HEK293 (cell line): ENCODE measurements at regions not wholly inside any gene's neighbourhood (a gene's known extent, or its start where the extent isn't known, plus 50 kb on each side); places are given as distances from the start of the nearest gene placed in this dataset.

Experiments
- CTCF ChIA-PET: fragments of 350-600 bp; formaldehyde crosslinking; extraction: SDS; loops from one replicate; lab custom pipeline; 2021; ENCODE audit warnings: antibody characterized with exemption; lab: Yijun Ruan, JAX
- POLR2A ChIA-PET: fragments of 300-600 bp; formaldehyde crosslinking; extraction: SDS; loops from one replicate; lab custom pipeline; 2020; ENCODE audit warnings: antibody characterized with exemption, inconsistent platforms; lab: Yijun Ruan, JAX
- H3K27ac ChIP-seq: fragments of 200-500 bp; sonication (Bioruptor generic); 2 replicates; pipeline ENCODE4 v1.5.1; 2014; ENCODE audit warnings: low read depth, low read length, control low read depth, inconsistent platforms; ENCODE audit errors: extremely low read depth
- H3K36me3 ChIP-seq, 2 experiments: fragments of 200-500 bp in 1 of 2; sonication (Bioruptor generic) in 1 of 2; 1 replicate in 1 of 2; 2 replicates in 1 of 2; pipeline ENCODE4 v1.5.1; 2014 to 2017; ENCODE audit warnings: inconsistent platforms in 2 of 2, low read length in 2 of 2; ENCODE audit not compliant: control insufficient read depth in 2 of 2, insufficient read depth in 1 of 2
- H3K4me1 ChIP-seq: fragments of 200-500 bp; sonication (Bioruptor generic); 2 replicates; pipeline ENCODE4 v1.5.1; 2014; ENCODE audit warnings: mild to moderate bottlenecking, low read length, inconsistent platforms; ENCODE audit not compliant: control insufficient read depth, insufficient read depth
- H3K4me3 ChIP-seq: 2 replicates; pipeline ENCODE4 v1.5.1; 2011; ENCODE audit warnings: low read depth, mild to moderate bottlenecking, control low read depth, low read length, moderate library complexity
- H3K9me3 ChIP-seq: fragments of 200-500 bp; sonication (Bioruptor generic); 2 replicates; pipeline ENCODE4 v1.5.1; 2014; ENCODE audit warnings: low read depth, low read length, inconsistent platforms; ENCODE audit not compliant: control insufficient read depth, insufficient read depth
- GLI2 ChIP-seq: fragments of 450-650 bp; formaldehyde crosslinking; IDR thresholded peaks from 2 replicates; pipeline ENCODE4; 2017; ENCODE audit warnings: missing biosample characterization, missing genetic modification characterization, low read depth, borderline replicate concordance
- MYNN ChIP-seq: fragments of 450-650 bp; formaldehyde crosslinking; IDR thresholded peaks from 2 replicates; pipeline ENCODE4 v1.5.1; 2016; ENCODE audit warnings: missing biosample characterization, missing genetic modification characterization, borderline replicate concordance
- ZBTB17 ChIP-seq: fragments of 450-650 bp; formaldehyde crosslinking; IDR thresholded peaks from 2 replicates; pipeline ENCODE4 v1.5.1; 2016; ENCODE audit warnings: missing biosample characterization, missing genetic modification characterization
- ZNF132 ChIP-seq: fragments of 450-650 bp; formaldehyde crosslinking; IDR thresholded peaks from 2 replicates; pipeline ENCODE4 v1.5.1; 2017; ENCODE audit warnings: missing biosample characterization, missing genetic modification characterization, borderline replicate concordance
- ZNF24 ChIP-seq: fragments of 450-650 bp; formaldehyde crosslinking; IDR thresholded peaks from 2 replicates; pipeline ENCODE4 v1.5.1; 2016; ENCODE audit warnings: missing biosample characterization, missing genetic modification characterization
- ZNF341 ChIP-seq: fragments of 450-650 bp; formaldehyde crosslinking; IDR thresholded peaks from 2 replicates; pipeline ENCODE4; 2016; ENCODE audit warnings: low read depth, missing biosample characterization, missing genetic modification characterization
- ZNF529 ChIP-seq: fragments of 450-650 bp; formaldehyde crosslinking; IDR thresholded peaks from 2 replicates; pipeline ENCODE4 v1.5.1; 2017; ENCODE audit warnings: missing genetic modification characterization, missing biosample characterization; ENCODE audit not compliant: insufficient replicate concordance
- ZNF555 ChIP-seq: fragments of 450-650 bp; formaldehyde crosslinking; conservative IDR thresholded peaks from 2 replicates; pipeline ENCODE4 v1.5.1; 2017; ENCODE audit warnings: missing biosample characterization, mild to moderate bottlenecking, missing genetic modification characterization, inconsistent platforms
- ZNF830 ChIP-seq: fragments of 450-650 bp; IDR thresholded peaks from 2 replicates; pipeline ENCODE4 v1.5.0; 2018; ENCODE audit warnings: missing biosample characterization, missing genetic modification characterization, low read depth, mild to moderate bottlenecking, moderate library complexity
- TF ChIP-seq, protein P1 (sequence below): fragments of 450-650 bp; formaldehyde crosslinking; IDR thresholded peaks from 2 replicates; pipeline ENCODE4 v1.5.1; 2016; ENCODE audit warnings: missing biosample characterization, missing genetic modification characterization
- TF ChIP-seq, protein P2 (sequence below): fragments of 450-650 bp; formaldehyde crosslinking; IDR thresholded peaks from 2 replicates; pipeline ENCODE4 v1.5.1; 2017; ENCODE audit warnings: missing biosample characterization, missing genetic modification characterization
- TF ChIP-seq, protein P3 (sequence below): fragments of 450-650 bp; formaldehyde crosslinking; optimal IDR thresholded peaks from 2 replicates; pipeline ENCODE3; 2016; ENCODE audit warnings: missing biosample characterization, mild to moderate bottlenecking, missing genetic modification characterization
- TF ChIP-seq, protein P4 (sequence below): fragments of 450-650 bp; formaldehyde crosslinking; IDR thresholded peaks from 2 replicates; pipeline ENCODE4 v1.5.1; 2016; ENCODE audit warnings: missing biosample characterization, missing genetic modification characterization
- TF ChIP-seq, protein P5 (sequence below): fragments of 450-650 bp; formaldehyde crosslinking; IDR thresholded peaks from 2 replicates; pipeline ENCODE4 v1.5.1; 2016; ENCODE audit warnings: missing biosample characterization, missing genetic modification characterization
- TF ChIP-seq, protein P6 (sequence below): fragments of 450-650 bp; formaldehyde crosslinking; IDR thresholded peaks from 2 replicates; pipeline ENCODE4 v1.5.1; 2016; ENCODE audit warnings: missing biosample characterization, missing genetic modification characterization

DNA sequence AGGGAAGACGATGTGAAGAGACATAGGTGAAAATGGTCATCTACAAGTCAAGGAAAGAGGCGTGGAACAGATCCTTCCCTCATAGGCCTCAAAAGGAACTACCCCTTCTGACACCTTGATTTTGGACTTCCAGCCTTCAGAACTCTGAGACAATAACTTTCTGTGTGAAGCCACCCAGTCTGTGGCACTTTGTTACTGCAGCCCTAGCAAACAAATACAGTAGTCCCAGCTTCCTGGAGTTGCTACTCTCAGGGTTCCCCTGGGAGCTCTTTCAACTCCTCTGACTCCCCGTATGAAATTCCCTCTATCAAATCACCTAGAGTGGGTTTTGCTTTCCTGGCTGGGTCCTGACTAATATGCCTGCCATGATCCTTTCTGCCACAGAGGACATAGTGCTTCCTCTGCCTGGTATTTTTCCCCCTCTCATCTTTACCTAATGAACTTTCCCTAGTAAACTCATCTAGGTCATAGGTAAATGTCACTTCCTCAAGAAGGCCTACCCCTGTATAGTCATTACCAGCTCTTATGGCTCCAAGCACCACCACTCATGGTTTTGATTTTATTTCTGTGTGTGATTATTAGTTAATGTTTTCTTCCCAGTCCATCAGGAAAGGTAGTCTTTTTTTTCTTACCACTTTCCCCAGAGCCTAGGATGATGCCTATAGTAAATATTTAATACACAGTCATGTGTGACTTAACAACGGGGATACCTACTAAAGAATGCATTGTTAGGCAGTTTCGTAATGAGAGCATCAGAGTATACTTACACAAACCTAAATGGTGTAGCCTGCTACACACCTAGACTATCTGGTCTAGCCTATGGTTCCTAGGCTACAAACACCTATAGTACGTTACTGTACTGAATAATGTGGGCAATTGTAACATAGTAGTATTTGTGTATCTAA lies 111.5 kb upstream of the LGALSL start:
- Histone ChIP-seq H3K4me1 (no peaks in the 10 kb centered on the region), H3K9me3 (no peaks in the 10 kb centered on the region), H3K4me3 (no peak overlapping the region), H3K27ac (no peak overlapping the region), H3K36me3 (no peaks in the 10 kb centered on the region)
- POLR2A ChIA-PET = no interaction called here
- CTCF ChIA-PET = interaction anchor here (4.4 kb wide), 1 partner anchor 12 kb away, joined by 23 read pairs; no protein-coding TSS in a partner anchor
- no peak for TF ChIP-seq ZNF555 (tag by site-specific recombination)
- no peak for TF ChIP-seq MYNN (tag by site-specific recombination)
- TF ChIP-seq, protein P1, sequence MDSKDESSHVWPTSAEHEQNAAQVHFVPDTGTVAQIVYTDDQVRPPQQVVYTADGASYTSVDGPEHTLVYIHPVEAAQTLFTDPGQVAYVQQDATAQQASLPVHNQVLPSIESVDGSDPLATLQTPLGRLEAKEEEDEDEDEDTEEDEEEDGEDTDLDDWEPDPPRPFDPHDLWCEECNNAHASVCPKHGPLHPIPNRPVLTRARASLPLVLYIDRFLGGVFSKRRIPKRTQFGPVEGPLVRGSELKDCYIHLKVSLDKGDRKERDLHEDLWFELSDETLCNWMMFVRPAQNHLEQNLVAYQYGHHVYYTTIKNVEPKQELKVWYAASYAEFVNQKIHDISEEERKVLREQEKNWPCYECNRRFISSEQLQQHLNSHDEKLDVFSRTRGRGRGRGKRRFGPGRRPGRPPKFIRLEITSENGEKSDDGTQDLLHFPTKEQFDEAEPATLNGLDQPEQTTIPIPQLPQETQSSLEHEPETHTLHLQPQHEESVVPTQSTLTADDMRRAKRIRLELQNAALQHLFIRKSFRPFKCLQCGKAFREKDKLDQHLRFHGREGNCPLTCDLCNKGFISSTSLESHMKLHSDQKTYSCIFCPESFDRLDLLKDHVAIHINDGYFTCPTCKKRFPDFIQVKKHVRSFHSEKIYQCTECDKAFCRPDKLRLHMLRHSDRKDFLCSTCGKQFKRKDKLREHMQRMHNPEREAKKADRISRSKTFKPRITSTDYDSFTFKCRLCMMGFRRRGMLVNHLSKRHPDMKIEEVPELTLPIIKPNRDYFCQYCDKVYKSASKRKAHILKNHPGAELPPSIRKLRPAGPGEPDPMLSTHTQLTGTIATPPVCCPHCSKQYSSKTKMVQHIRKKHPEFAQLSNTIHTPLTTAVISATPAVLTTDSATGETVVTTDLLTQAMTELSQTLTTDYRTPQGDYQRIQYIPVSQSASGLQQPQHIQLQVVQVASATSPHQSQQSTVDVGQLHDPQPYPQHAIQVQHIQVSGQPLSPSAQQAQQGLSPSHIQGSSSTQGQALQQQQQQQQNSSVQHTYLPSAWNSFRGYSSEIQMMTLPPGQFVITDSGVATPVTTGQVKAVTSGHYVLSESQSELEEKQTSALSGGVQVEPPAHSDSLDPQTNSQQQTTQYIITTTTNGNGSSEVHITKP (tag by site-specific recombination) = peak; percentile 62
- no peak for TF ChIP-seq ZBTB17 (tag by site-specific recombination)
- TF ChIP-seq ZNF830 (tag by site-specific recombination) = no peak
- TF ChIP-seq, protein P2, sequence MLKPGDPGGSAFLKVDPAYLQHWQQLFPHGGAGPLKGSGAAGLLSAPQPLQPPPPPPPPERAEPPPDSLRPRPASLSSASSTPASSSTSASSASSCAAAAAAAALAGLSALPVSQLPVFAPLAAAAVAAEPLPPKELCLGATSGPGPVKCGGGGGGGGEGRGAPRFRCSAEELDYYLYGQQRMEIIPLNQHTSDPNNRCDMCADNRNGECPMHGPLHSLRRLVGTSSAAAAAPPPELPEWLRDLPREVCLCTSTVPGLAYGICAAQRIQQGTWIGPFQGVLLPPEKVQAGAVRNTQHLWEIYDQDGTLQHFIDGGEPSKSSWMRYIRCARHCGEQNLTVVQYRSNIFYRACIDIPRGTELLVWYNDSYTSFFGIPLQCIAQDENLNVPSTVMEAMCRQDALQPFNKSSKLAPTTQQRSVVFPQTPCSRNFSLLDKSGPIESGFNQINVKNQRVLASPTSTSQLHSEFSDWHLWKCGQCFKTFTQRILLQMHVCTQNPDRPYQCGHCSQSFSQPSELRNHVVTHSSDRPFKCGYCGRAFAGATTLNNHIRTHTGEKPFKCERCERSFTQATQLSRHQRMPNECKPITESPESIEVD (tag by site-specific recombination) = no peak
- TF ChIP-seq GLI2 = no peak
- TF ChIP-seq, protein P3, sequence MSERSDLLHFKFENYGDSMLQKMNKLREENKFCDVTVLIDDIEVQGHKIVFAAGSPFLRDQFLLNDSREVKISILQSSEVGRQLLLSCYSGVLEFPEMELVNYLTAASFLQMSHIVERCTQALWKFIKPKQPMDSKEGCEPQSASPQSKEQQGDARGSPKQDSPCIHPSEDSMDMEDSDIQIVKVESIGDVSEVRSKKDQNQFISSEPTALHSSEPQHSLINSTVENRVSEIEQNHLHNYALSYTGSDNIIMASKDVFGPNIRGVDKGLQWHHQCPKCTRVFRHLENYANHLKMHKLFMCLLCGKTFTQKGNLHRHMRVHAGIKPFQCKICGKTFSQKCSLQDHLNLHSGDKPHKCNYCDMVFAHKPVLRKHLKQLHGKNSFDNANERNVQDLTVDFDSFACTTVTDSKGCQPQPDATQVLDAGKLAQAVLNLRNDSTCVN (tag by site-specific recombination) = no peak

DNA sequence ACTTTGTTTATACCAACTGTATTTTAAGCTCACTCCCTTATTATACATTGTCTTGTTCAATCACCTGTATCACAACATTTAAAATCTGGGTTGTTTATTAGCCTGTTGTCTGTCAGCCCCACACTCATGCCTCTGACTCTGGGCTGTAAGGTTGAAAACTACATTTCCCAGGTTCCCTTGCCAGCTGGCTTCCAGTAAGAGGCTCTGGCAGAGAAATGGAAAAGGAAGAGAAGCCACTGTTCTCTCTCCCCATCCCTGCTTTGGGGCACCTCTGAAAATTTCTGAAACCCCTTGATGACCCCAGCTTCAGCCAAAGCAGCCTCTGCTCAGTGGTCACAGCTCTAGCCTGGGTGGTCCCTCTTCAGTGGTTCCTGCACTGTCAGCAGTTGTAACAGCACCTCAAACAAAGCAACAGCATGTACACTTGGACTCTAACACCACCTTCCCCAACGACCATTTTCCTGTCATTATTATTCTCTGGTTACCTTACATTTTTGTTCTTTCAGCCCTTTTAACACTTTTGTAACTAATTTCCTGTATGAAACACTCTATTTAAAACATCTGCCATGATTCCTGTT lies 108.9 kb upstream of the LGALSL start:
- Histone ChIP-seq H3K4me3 (no peak overlapping the region), H3K9me3 (no peaks in the 10 kb centered on the region), H3K4me1 (no peaks in the 10 kb centered on the region), H3K36me3 (no peaks in the 10 kb centered on the region), H3K27ac (no peak overlapping the region)
- ChIA-PET POLR2A (no interaction called here), CTCF (interaction anchor here (0.5 to 2.7 kb wide), 5 partner anchors 13 to 144 kb away, joined by 3 to 14 read pairs (median 4); no protein-coding TSS in a partner anchor)
- TF ChIP-seq ZNF132 (tag by site-specific recombination) = no peak
- TF ChIP-seq, protein P4, sequence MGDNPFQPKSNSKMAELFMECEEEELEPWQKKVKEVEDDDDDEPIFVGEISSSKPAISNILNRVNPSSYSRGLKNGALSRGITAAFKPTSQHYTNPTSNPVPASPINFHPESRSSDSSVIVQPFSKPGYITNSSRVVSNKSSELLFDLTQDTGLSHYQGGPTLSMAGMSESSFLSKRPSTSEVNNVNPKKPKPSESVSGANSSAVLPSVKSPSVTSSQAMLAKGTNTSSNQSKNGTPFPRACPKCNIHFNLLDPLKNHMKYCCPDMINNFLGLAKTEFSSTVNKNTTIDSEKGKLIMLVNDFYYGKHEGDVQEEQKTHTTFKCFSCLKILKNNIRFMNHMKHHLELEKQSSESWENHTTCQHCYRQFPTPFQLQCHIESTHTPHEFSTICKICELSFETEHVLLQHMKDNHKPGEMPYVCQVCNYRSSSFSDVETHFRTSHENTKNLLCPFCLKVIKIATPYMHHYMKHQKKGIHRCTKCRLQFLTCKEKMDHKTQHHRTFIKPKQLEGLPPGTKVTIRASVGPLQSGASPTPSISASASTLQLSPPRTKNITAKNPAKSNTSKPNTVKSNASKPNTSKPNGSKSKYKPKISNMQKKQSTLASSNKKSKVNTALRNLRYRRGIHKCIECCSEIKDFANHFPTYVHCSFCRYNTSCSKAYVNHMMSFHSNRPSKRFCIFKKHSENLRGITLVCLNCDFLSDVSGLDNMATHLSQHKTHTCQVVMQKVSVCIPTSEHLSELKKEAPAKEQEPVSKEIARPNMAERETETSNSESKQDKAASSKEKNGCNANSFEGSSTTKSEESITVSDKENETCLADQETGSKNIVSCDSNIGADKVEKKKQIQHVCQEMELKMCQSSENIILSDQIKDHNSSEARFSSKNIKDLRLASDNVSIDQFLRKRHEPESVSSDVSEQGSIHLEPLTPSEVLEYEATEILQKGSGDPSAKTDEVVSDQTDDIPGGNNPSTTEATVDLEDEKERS (tag by site-specific recombination) = no peak
- no peak for TF ChIP-seq GLI2
- TF ChIP-seq ZNF341 (tag by site-specific recombination) = no peak
- TF ChIP-seq, protein P5, sequence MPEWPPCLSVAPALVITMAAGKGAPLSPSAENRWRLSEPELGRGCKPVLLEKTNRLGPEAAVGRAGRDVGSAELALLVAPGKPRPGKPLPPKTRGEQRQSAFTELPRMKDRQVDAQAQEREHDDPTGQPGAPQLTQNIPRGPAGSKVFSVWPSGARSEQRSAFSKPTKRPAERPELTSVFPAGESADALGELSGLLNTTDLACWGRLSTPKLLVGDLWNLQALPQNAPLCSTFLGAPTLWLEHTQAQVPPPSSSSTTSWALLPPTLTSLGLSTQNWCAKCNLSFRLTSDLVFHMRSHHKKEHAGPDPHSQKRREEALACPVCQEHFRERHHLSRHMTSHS (tag by site-specific recombination) = no peak
- TF ChIP-seq ZNF24 = no peak
- TF ChIP-seq ZNF529 (tag by site-specific recombination) = no peak
- TF ChIP-seq, protein P6, sequence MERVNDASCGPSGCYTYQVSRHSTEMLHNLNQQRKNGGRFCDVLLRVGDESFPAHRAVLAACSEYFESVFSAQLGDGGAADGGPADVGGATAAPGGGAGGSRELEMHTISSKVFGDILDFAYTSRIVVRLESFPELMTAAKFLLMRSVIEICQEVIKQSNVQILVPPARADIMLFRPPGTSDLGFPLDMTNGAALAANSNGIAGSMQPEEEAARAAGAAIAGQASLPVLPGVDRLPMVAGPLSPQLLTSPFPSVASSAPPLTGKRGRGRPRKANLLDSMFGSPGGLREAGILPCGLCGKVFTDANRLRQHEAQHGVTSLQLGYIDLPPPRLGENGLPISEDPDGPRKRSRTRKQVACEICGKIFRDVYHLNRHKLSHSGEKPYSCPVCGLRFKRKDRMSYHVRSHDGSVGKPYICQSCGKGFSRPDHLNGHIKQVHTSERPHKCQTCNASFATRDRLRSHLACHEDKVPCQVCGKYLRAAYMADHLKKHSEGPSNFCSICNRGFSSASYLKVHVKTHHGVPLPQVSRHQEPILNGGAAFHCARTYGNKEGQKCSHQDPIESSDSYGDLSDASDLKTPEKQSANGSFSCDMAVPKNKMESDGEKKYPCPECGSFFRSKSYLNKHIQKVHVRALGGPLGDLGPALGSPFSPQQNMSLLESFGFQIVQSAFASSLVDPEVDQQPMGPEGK (tag by site-specific recombination) = no peak
